HEK293T (cell line): ENCODE measurements at regions not wholly inside any gene's neighbourhood (a gene's known extent, or its start where the extent isn't known, plus 50 kb on each side); places are given as distances from the start of the nearest gene placed in this dataset.

Experiments
- ARNT ChIP-seq: fragments of 450-650 bp; IDR thresholded peaks from 2 replicates; pipeline ENCODE4 v1.6.1; 2017; ENCODE audit warnings: mild to moderate bottlenecking
- BHLHE40 ChIP-seq: fragments of 450-650 bp; IDR thresholded peaks from 2 replicates; pipeline ENCODE4 v1.6.1; 2016; ENCODE audit warnings: mild to moderate bottlenecking, moderate library complexity, borderline replicate concordance
- CTBP1 ChIP-seq: fragments of 450-650 bp; IDR thresholded peaks from 2 replicates; pipeline ENCODE4 v1.6.1; 2016; ENCODE audit warnings: borderline replicate concordance
- ELF4 ChIP-seq: fragments of 450-650 bp; IDR thresholded peaks from 2 replicates; pipeline ENCODE4 v1.6.1; 2017; ENCODE audit warnings: antibody characterized with exemption
- FOXA1 ChIP-seq: fragments of 450-650 bp; IDR thresholded peaks from 2 replicates; pipeline ENCODE4 v1.6.1; 2016; ENCODE audit warnings: mild to moderate bottlenecking
- FOXK2 ChIP-seq: fragments of 450-650 bp; IDR thresholded peaks from 2 replicates; pipeline ENCODE4 v1.6.1; 2016; ENCODE audit warnings: mild to moderate bottlenecking
- FOXM1 ChIP-seq: fragments of 450-650 bp; IDR thresholded peaks from 2 replicates; pipeline ENCODE4 v1.6.1; 2017; ENCODE audit warnings: mild to moderate bottlenecking, borderline replicate concordance
- HDGF ChIP-seq: fragments of 450-650 bp; IDR thresholded peaks from 2 replicates; pipeline ENCODE4 v1.6.1; 2017; ENCODE audit warnings: antibody characterized with exemption, borderline replicate concordance
- L3MBTL2 ChIP-seq: fragments of 450-650 bp; conservative IDR thresholded peaks from 2 replicates; pipeline ENCODE4 v1.6.1; 2016; ENCODE audit warnings: mild to moderate bottlenecking
- LEF1 ChIP-seq: fragments of 450-650 bp; IDR thresholded peaks from 2 replicates; pipeline ENCODE4 v1.6.1; 2017; ENCODE audit warnings: mild to moderate bottlenecking, borderline replicate concordance
- SP1 ChIP-seq: fragments of 450-650 bp; IDR thresholded peaks from 2 replicates; pipeline ENCODE4 v1.6.1; 2017
- TARDBP ChIP-seq: fragments of 450-650 bp; IDR thresholded peaks from 2 replicates; pipeline ENCODE4 v1.6.1; 2016
- ZNF384 ChIP-seq: fragments of 450-650 bp; IDR thresholded peaks from 2 replicates; pipeline ENCODE4 v1.6.1; 2016
- TF ChIP-seq, protein P1 (sequence below): fragments of 450-650 bp; IDR thresholded peaks from 2 replicates; pipeline ENCODE4 v1.6.1; 2016

DNA sequence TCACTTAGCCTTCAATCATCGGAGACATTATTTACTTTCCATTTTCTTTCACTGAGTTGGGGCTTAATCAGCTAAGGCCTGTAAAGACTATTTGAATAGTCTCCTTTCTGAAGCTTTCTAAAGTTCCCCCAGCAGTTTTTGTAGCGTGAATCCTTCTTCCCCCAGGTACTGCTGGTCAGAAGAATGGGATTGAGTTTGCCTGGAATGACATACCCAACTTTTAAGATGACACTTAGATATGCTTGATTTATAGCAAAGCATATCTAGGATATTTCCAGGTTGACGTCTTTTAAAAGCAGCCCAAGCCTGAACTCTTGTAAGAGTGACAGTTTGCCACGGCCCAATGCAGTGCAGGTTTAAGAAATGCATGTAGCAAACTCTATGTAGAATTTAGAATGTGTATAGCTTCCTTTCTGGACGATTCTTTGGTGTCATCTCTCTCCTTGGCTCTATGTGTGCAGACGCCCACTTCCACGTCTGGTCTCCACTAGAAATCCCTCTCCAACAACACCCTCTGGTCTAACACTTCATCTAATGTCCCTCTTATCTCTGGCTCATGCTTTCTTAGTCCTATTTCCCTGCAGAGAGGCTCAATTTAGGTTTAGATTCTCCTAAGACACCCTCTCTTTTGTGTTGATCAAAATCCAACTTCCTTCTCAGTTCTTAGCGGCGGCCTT, 175.0 kb upstream of the CYRIA start:
- no peak for TF ChIP-seq SP1
- no peak for TF ChIP-seq ZNF384
- TF ChIP-seq, protein P1, sequence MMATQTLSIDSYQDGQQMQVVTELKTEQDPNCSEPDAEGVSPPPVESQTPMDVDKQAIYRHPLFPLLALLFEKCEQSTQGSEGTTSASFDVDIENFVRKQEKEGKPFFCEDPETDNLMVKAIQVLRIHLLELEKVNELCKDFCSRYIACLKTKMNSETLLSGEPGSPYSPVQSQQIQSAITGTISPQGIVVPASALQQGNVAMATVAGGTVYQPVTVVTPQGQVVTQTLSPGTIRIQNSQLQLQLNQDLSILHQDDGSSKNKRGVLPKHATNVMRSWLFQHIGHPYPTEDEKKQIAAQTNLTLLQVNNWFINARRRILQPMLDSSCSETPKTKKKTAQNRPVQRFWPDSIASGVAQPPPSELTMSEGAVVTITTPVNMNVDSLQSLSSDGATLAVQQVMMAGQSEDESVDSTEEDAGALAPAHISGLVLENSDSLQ, result no peak
- no peak for TF ChIP-seq ARNT
- no peak for TF ChIP-seq ELF4
- TF ChIP-seq TARDBP, result no peak
- TF ChIP-seq FOXA1, result no peak
- no peak for TF ChIP-seq LEF1
- no peak for TF ChIP-seq CTBP1
- TF ChIP-seq BHLHE40, result no peak
- no peak for TF ChIP-seq HDGF
- TF ChIP-seq FOXM1, result no peak
- no peak for TF ChIP-seq L3MBTL2
- TF ChIP-seq FOXK2, result no peak
